WTC11 (cell line): ENCODE measurements at regions not wholly inside any gene's neighbourhood (a gene's known extent, or its start where the extent isn't known, plus 50 kb on each side); places are given as distances from the start of the nearest gene placed in this dataset.

ENCODE experiments used
- ATAC-seq: fragments of 200-7000 bp; cut with Tn5 transposase; 2 replicates; pipeline ENCODE4 v1.10.0; 2021; ENCODE audit warnings: mild to moderate bottlenecking, moderate library complexity
- CTCF ChIA-PET: fragments of 300-600 bp; sonication (Branson Sonifier 250); formaldehyde crosslinking; loops from one replicate; lab custom pipeline; 2021; ENCODE audit warnings: antibody characterized with exemption; lab: Charles Lee
- POLR2A ChIA-PET: fragments of 350-600 bp; sonication (Branson Sonifier 250); formaldehyde crosslinking; loops from one replicate; lab custom pipeline; 2021; ENCODE audit warnings: antibody characterized with exemption; lab: Charles Lee
- DNase-seq: peaks from one replicate; pipeline ENCODE4 v3.0.0; 2021; ENCODE audit warnings: low spot score
- H3K27ac Mint-ChIP-seq: 2 replicates; pipeline ENCODE4 v1.8.0; 2021; ENCODE audit warnings: mixed read lengths
- H3K27me3 Mint-ChIP-seq: 2 replicates; pipeline ENCODE4 v1.8.0; 2021; ENCODE audit warnings: low read depth, mild to moderate bottlenecking, moderate library complexity, mixed read lengths
- H3K36me3 Mint-ChIP-seq: 2 replicates; pipeline ENCODE4 v1.8.0; 2021; ENCODE audit warnings: mixed read lengths
- H3K4me1 Mint-ChIP-seq: 2 replicates; pipeline ENCODE4 v1.8.0; 2022; ENCODE audit warnings: mixed read lengths
- H3K4me3 Mint-ChIP-seq: 2 replicates; pipeline ENCODE4 v1.8.0; 2021; ENCODE audit warnings: mild to moderate bottlenecking, moderate library complexity, mixed read lengths
- H3K9me3 Mint-ChIP-seq: 2 replicates; pipeline ENCODE4 v1.8.0; 2021; ENCODE audit warnings: mixed read lengths
- CREM ChIP-seq: sonication (generic); formaldehyde crosslinking; IDR thresholded peaks from 2 replicates; pipeline ENCODE4 v1.8.1; 2022; ENCODE audit warnings: mild to moderate bottlenecking, missing genetic modification reagents, moderate library complexity
- CTCF ChIP-seq: fragments of 200-600 bp; IDR thresholded peaks from 2 replicates; pipeline ENCODE4 v1.8.0; 2022; ENCODE audit warnings: antibody characterized with exemption
- ELF4 ChIP-seq: sonication (generic); formaldehyde crosslinking; IDR thresholded peaks from 2 replicates; pipeline ENCODE4 v1.8.1; 2022; ENCODE audit warnings: low read depth, mild to moderate bottlenecking, moderate library complexity, missing genetic modification reagents
- ERG ChIP-seq: fragments of 250-450 bp; sonication (Bioruptor Pico); IDR thresholded peaks from 2 replicates; pipeline ENCODE4 v1.8.0; 2021; ENCODE audit warnings: mild to moderate bottlenecking
- ESRRA ChIP-seq: sonication (generic); formaldehyde crosslinking; IDR thresholded peaks from 2 replicates; pipeline ENCODE4 v1.8.1; 2022; ENCODE audit warnings: mild to moderate bottlenecking, missing genetic modification reagents, borderline replicate concordance
- FOXP1 ChIP-seq: sonication (generic); formaldehyde crosslinking; IDR thresholded peaks from 2 replicates; pipeline ENCODE4 v1.8.0; 2022; ENCODE audit warnings: missing genetic modification reagents, mild to moderate bottlenecking, moderate library complexity, borderline replicate concordance
- GTF2I ChIP-seq: fragments of 250-450 bp; sonication (Bioruptor Pico); conservative IDR thresholded peaks from 2 replicates; pipeline ENCODE4 v1.4.0; 2021; ENCODE audit warnings: mild to moderate bottlenecking
- HMGXB4 ChIP-seq: sonication (generic); formaldehyde crosslinking; IDR thresholded peaks from 2 replicates; pipeline ENCODE4 v1.8.1; 2023; ENCODE audit warnings: mild to moderate bottlenecking, moderate library complexity, missing genetic modification reagents
- IRF2 ChIP-seq: sonication (generic); formaldehyde crosslinking; IDR thresholded peaks from 2 replicates; pipeline ENCODE4 v1.8.0; 2022; ENCODE audit warnings: low read depth, missing genetic modification reagents, borderline replicate concordance
- JUN ChIP-seq: sonication (generic); formaldehyde crosslinking; IDR thresholded peaks from 2 replicates; pipeline ENCODE4 v1.8.0; 2023; ENCODE audit warnings: mild to moderate bottlenecking, missing genetic modification reagents
- KAT7 ChIP-seq: sonication (generic); formaldehyde crosslinking; IDR thresholded peaks from 2 replicates; pipeline ENCODE4 v1.8.1; 2023; ENCODE audit warnings: missing genetic modification reagents, mild to moderate bottlenecking, borderline replicate concordance
- NR1H2 ChIP-seq: sonication (generic); formaldehyde crosslinking; IDR thresholded peaks from 2 replicates; pipeline ENCODE4 v1.9.0; 2021; ENCODE audit warnings: mild to moderate bottlenecking, moderate library complexity, missing genetic modification reagents
- SMAD4 ChIP-seq: sonication (generic); formaldehyde crosslinking; IDR thresholded peaks from 2 replicates; pipeline ENCODE4 v1.8.0; 2022; ENCODE audit warnings: mild to moderate bottlenecking, missing genetic modification reagents
- ZBTB21 ChIP-seq: sonication (generic); formaldehyde crosslinking; IDR thresholded peaks from 2 replicates; pipeline ENCODE4 v1.8.1; 2023; ENCODE audit warnings: mild to moderate bottlenecking, missing genetic modification reagents, borderline replicate concordance
- ZNF219 ChIP-seq: sonication (generic); formaldehyde crosslinking; IDR thresholded peaks from 2 replicates; pipeline ENCODE4 v1.8.0; 2023; ENCODE audit warnings: missing genetic modification reagents, mild to moderate bottlenecking, borderline replicate concordance
- ZNF232 ChIP-seq: sonication (generic); formaldehyde crosslinking; IDR thresholded peaks from 2 replicates; pipeline ENCODE4 v1.8.0; 2022; ENCODE audit warnings: mild to moderate bottlenecking, missing genetic modification reagents
- ZNF416 ChIP-seq: fragments of 250-450 bp; sonication (Bioruptor Pico); IDR thresholded peaks from 2 replicates; pipeline ENCODE4 v1.9.0; 2021; ENCODE audit warnings: mild to moderate bottlenecking, inconsistent platforms
- TF ChIP-seq, protein P1 (sequence below): sonication (generic); formaldehyde crosslinking; IDR thresholded peaks from 2 replicates; pipeline ENCODE4 v1.8.1; 2022; ENCODE audit warnings: mild to moderate bottlenecking, moderate library complexity, missing genetic modification reagents

GRCh38 chr4:138598226-138598625, 356.1 kb upstream of the SLC7A11 start:
- Mint-ChIP-seq H3K27ac (no peak overlapping the region), H3K4me1 (peaks cover 6% of the 10 kb centered on the region), H3K27me3 (no peaks in the 10 kb centered on the region; the same call in 1 of the 2 replicates), H3K9me3 (peaks cover 23% of the 10 kb centered on the region), H3K36me3 (peaks cover 21% of the 10 kb centered on the region), H3K4me3 (no peak overlapping the region)
- DNase-seq (no peak), ATAC-seq (no peak)
- POLR2A ChIA-PET: no interaction called here
- CTCF ChIA-PET: no interaction called here
- no peak for TF ChIP-seq SMAD4 (CRISPR knock-in tag)
- no peak for TF ChIP-seq JUN
- TF ChIP-seq GTF2I (CRISPR knock-in tag): no peak
- no peak for TF ChIP-seq ZBTB21
- TF ChIP-seq HMGXB4: no peak
- TF ChIP-seq KAT7 (CRISPR knock-in tag): no peak
- TF ChIP-seq, protein P1, sequence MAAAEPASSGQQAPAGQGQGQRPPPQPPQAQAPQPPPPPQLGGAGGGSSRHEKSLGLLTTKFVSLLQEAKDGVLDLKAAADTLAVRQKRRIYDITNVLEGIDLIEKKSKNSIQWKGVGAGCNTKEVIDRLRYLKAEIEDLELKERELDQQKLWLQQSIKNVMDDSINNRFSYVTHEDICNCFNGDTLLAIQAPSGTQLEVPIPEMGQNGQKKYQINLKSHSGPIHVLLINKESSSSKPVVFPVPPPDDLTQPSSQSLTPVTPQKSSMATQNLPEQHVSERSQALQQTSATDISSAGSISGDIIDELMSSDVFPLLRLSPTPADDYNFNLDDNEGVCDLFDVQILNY (CRISPR knock-in tag): no peak
- no peak for TF ChIP-seq NR1H2 (CRISPR knock-in tag)
- no peak for TF ChIP-seq CREM (CRISPR knock-in tag)

DNA sequence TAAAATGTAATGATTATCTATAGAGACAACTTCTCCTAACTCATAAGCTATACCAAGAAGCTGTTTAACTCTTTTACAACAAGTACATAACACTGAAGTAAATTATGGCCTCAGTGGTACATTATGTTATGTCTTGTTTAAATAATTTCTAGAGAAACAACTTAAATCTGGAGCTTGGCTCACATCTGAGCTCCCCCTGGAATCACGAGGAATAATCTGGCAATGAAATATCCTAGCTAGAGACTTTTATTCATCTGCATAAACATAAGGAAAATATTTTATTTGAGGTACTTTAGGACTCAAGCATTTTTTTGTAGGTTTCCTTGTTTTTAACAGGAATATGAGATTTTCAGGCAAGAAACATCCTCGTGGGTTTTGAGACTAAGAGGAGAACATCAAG, 354.7 kb upstream of the SLC7A11 start:
- CTCF ChIA-PET: no interaction called here
- no peak for TF ChIP-seq ELF4 (CRISPR knock-in tag)
- no peak for TF ChIP-seq ZNF232 (CRISPR knock-in tag)
- TF ChIP-seq CTCF: no peak
- TF ChIP-seq SMAD4 (CRISPR knock-in tag): no peak
- no peak for TF ChIP-seq ZNF416 (CRISPR knock-in tag)
- no peak for TF ChIP-seq FOXP1 (CRISPR knock-in tag)
- TF ChIP-seq JUN: no peak
- TF ChIP-seq ZNF219 (CRISPR knock-in tag): no peak
- TF ChIP-seq IRF2: no peak
- TF ChIP-seq ERG (CRISPR knock-in tag): no peak
- TF ChIP-seq ESRRA (CRISPR knock-in tag): no peak
- TF ChIP-seq, protein P1 (CRISPR knock-in tag): no peak

More for the DNA sequence above, 354.7 kb upstream of the SLC7A11 start:
- Mint-ChIP-seq H3K27me3 (no peaks in the 10 kb centered on the region; the same call in 1 of the 2 replicates), H3K27ac (no peak overlapping the region), H3K36me3 (peaks cover 17% of the 10 kb centered on the region), H3K9me3 (peaks cover 20% of the 10 kb centered on the region), H3K4me3 (no peak overlapping the region), H3K4me1 (peaks cover 13% of the 10 kb centered on the region)
- POLR2A ChIA-PET: no interaction called here
- DNase-seq: no peak
- no peak for ATAC-seq
